Activated CD8-positive, alpha-beta memory T cell treated with anti-CD3 and anti-CD28 coated beads for 24 hours (primary cell): ENCODE measurements at regions not wholly inside any gene's neighbourhood (a gene's known extent, or its start where the extent isn't known, plus 50 kb on each side); places are given as distances from the start of the nearest gene placed in this dataset.
A peak's percentile ranks its signal among the peaks of the same experiment; 100 is the strongest.

Experiments used
- DNase-seq: peaks from one replicate; pipeline ENCODE4 v3.0.0-alpha.2; 2020

DNA sequence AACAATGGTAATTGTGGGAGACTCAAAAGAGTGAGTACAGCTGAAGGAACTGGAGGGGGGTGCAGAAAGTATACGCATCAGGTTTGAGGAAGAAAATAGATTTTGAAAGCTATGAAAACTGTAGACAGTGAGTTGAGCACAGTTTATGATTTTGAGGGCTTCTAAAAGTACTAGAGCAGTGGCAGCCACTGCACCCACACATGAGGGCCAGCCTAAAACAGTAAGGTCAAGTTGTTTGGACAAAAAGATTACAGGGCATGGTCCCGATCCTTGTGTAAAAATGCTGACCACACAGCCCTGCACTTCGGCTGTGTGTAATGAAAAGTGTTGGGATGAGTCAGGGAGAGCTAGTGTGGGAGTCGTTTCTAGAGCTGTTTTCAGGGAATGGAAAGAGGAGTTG is 2282.1 kb downstream of the TP53TG3F start:
- no peak for DNase-seq

DNA sequence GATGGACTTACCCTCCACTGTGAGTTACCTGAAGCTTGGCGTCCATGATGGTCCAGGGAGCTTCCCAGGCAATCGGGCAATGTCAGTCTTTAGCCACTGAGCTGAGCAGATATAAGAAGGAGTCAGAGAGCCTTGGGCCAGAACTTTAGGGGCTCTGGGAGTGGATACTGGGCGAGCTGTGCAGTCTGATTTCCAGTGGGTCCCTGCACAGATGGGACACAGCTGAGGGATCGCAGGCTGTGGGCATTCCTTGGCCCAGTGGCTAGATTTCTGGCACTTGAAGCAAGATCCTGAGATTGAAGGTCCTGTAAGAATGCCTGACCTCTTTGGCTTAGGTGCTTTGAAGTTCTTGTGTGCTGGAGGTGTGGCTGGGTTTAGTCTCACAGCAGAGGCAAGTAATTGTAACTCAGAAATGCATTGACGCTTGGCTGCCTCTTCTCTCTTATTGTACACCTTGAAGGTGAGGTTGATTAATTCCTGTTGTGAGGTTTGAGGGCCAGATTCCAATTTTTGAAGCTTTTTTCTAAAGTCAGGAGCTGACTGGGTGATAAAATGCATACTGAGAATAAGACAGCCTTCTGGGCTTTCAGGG is 2283.8 kb downstream of the TP53TG3F start:
- peak; percentile 5 for DNase-seq

DNA sequence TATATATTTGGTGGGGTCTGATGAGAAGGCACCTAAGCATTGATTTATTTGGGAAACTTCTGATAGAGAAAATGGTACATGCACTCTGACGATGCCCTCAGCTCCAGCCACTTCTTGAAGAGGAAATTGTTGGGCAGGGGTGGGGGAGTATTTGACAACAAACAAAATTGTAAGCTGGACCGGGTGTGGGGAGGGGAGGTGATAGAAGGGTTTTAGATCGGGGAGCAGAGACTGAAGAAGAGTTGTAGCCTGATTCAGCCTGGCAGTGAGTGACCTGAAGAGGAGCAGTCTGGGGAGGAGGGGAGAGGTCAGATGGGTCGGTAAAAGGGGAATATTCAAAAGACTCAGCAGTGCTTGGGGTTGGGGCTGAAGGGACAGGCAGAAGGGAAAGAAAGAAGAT is 2284.7 kb downstream of the TP53TG3F start:
- peak; percentile 9 for DNase-seq

DNA sequence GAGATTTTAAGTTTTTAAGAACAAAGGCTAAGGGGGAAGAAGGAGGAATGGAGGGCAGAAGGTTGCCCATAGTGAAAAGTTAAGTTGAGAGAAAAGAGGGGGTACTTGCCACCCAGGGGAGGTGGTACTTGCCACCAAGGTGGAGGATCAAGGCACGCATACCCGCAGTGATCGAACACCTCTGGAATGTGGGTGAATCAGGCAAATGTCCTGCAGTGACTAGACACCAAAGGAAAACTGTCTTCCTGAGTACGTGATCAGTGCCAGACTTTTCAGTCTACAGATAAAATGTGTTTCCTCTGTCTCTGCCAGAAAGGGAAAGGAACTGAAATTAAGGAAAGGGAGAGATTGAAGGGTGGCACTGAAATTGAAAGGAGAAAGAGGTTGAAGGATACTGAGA is 2285.3 kb downstream of the TP53TG3F start:
- DNase-seq, result no peak

- DNase-seq, result peak; percentile 9
Measured at GRCh38 chr16:35745191-35745590, 2285.8 kb downstream of the TP53TG3F start.

DNA sequence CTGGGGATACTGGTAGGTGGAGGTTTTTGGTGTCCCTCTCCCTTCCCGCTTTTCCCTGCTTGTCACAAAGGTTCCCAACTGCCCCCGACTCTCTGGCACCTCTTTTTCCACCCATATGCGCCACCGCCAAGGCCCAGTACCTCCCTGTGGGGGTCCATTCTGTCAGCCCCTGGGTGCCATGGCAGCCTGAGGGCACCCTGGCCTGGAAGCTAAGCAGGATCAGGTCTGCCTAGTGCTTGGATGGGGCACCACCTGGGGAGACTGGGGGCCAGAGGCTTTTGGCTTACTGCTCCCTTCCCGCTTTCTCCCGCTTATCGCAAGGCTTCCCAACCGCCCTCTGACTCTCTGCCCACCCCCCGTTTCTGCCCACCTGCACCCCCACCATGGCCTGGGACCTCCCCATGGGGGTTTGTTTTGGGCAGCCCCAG is 2286.4 kb downstream of the TP53TG3F start:
- DNase-seq, result peak; percentile 17

GRCh38 chr16:35746281-35746962 is 2287.0 kb downstream of the TP53TG3F start:
- DNase-seq, result peak; percentile 44

DNA sequence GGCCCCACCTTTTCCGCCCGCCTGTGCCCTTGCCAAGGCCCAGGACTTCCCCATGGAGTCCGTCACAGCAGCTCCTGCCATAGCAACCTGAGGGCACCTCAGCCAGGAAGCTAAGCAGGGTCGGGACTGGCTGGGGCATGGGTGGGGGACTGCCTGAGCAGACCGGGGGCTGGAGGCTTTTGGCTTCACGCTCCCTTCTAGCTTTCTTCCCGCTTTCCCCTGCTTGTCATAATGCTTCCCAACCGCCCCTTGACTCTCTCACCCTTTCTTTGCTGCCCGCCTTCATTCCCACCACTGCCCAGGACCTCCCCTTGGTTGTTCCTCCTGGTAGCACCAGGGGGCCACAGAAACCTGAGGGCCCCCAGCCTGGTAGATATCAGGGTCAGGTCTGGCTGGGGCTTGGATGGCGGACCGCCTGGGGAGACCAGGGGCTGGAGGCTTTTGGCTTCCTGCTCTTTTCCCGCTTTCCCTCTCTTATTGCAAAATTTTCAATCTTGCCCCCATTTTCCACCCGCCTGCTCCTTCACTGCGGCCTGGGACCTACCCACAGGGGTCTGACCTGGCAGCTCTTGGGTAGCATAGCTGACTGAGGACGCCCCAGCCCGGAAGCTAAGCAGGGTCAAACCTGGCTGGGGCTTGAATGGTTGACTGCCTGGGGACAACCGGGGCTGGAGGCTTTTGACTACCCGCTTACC is 2287.7 kb downstream of the TP53TG3F start:
- peak; percentile 5 for DNase-seq

- DNase-seq, result peak; percentile 33
Measured at GRCh38 chr16:35747658-35748455, 2288.4 kb downstream of the TP53TG3F start.

DNA sequence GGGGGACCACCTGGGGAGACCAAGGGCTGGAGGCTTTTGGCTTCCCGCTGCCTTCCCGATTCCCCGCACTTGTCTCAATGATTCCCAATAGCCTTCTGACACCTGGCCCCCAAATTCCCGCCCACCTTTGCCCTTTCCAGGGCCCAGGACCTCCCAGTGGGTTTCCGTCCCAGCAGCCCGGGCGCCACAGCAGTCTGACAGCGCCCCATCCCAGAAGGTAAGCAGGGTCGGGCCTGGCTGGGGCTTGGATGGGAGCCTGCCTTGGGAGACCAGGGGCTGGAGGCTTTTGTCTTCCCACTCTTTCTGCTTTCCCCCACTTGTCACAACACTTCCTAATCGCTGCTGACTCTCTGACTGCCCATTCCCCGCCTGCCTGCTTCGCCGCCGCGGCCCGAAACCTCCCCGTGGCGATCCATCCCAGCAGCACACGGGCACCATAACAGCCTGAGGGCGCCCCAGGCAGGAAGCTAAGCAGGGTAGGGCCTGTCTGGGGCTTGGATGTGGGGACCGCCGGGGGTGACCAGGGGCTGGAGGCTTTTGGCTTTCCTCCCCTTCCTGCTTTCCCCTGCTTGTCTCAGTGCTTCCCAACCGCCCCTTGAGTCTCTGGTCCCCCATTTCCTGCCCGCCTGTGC is 2289.3 kb downstream of the TP53TG3F start:
- DNase-seq, result no peak

GRCh38 chr16:35749253-35750141 is 2290.1 kb downstream of the TP53TG3F start:
- peak; percentile 43 for DNase-seq

DNA sequence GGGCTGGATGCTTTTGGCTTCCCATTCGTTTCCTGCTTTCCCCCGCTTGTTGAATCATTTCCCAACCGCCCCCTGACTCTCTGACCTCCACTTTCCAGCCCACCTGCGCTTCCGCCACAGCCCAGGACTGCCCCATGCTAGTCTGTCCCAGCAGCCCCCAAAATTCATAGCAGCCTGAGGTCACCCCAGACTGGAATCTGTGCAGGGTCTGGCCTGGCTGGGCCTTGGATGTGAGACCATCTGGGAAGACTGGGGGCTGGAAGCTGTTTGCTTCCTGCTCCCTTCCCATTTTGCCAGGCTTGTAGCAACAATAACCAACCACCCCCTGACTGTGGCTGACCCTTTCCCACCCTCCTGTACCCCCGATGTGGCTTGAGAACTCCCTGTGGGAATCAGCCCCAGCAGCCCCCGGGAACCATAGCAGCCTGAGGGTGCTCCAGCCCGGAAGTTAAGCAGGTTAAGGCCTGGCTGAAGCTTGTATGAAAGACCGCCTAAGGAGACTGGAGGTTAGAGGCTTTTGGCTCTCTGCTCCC is 2290.8 kb downstream of the TP53TG3F start:
- no peak for DNase-seq

DNA sequence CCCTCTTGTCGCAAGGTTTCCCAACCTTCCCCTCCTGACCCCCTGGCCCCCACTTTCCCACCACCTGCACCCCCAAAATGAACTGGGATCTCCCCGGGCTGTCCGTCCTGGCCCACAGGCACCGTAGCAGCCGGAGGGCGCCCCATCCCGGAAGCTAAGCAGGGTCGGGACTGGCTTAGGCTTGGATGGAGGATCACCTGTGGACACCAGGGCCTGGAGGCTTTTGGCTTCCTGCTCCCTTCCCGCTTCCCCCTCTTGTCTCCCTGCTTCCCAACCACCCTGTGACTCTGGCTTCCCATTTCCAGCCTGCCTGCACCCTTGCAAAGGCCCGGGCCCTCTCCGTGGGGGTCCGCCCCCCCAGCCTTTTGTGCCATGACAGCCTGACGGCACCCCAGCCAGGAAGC is 2291.3 kb downstream of the TP53TG3F start:
- DNase-seq, result no peak

GRCh38 chr16:35751191-35751941 is 2292.0 kb downstream of the TP53TG3F start:
- DNase-seq, result no peak

- no peak for DNase-seq
Measured at GRCh38 chr16:35752012-35752772, 2292.8 kb downstream of the TP53TG3F start.

DNA sequence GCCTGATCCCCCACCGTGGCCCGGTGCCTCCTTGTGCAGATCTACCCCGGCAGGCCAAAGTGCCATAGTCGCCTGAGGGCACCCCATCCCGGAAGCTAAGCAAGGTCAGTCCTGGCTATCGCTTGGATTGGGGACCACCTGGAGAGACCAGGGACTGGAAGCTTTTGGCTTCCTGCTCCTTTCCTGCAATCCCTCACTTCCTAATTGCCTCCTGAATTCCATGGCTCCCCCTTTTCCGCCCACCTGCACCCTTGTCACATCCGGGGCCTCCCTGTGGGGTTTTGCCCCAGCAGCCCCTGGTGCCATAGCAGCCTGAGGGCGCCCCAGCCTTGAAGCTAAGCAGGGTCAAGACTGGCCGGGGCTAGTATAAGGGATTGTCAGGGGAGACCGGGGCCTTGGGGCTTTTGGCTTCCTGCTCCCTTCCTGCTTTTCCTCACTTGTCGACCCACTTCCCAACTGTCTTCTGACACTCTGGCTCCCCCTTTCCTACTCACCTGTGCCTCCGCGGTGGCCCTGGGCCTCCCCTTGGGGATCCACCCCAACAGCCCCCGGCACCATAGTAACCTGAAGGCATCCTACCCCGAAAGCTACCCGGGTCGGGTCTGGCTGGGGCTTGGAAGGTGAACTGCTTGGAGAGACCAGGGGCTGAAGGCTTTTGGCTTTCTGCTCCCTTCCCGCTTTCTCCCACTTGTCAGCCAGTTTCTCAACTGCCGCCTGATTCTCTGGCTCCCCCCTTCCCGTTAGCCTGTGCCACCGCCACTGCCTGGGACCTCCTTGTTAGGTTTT is 2293.6 kb downstream of the TP53TG3F start:
- DNase-seq, result no peak

DNA sequence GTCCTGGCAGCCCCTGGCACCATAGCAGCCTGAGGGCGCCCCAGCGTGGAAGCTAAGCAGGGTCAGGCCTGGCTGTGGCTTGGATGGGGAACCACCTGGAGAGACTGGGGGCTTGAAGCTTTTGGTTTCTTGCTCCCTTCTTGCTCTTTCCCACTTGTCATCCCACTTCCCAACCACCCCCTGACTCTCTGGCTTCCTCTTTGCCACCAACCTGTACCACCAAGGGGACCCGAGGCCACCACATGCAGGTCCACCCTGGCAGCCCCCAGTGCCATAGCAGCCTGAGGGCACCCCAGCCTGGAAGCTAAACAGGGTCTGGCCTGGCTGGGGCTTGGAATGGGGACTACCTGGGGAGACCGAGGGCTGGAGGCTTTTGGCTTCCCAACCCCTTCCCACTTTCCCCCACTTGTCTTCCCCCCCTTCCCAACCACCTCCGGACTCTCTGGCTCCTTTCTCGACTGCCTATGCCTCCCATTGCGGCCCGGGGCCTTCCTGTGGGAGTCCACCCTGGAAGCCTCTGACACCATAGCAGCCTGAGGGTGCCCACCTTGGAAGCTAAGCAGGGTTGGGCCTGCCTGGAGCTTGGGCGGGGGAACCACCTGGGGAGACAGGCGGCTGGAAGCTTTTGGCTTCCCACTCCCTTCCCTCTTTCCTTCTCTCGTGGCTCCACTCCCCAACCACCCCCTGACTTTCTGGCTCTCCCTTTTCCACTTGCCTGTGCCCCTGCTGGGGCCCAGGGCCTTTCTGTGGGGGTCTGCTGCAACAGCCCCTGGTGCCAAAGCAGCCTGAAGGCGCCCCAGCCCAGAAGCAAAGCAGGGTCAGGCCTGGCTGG is 2294.4 kb downstream of the TP53TG3F start:
- DNase-seq, result no peak
